Esophagus muscularis mucosa (tissue), 4 donors: ENCODE measurements at regions not wholly inside any gene's neighbourhood (a gene's known extent, or its start where the extent isn't known, plus 50 kb on each side); places are given as distances from the start of the nearest gene placed in this dataset.

Experiments
- DNase-seq: peaks from one replicate; pipeline ENCODE4 v3.0.0-alpha.2; 2017; ENCODE audit errors: extremely low spot score
- H3K27ac ChIP-seq, 4 donors: fragments of 200-600 bp; sonication (generic); replicated peaks in 1 of 4; 1 replicate in 3 of 4; 2 replicates in 1 of 4; pipeline ENCODE4 v1.5.1; 2016 to 2019; ENCODE audit warnings: mild to moderate bottlenecking in 1 of 4
- H3K27me3 ChIP-seq, 4 donors: fragments of 200-600 bp; sonication (generic); one replicate each; pipeline versions ENCODE4 v1.5.1 to v1.6.0; 2016 to 2019
- H3K36me3 ChIP-seq, 4 donors: fragments of 200-600 bp; sonication (generic); one replicate each; pipeline ENCODE4 v1.5.1; 2016 to 2019
- H3K4me1 ChIP-seq, 4 donors: fragments of 200-600 bp; sonication (generic); one replicate each; pipeline ENCODE4 v1.5.1; 2016 to 2019
- H3K4me3 ChIP-seq, 4 donors: fragments of 200-600 bp; sonication (generic); 1 replicate in 2 of 4; 2 replicates in 2 of 4; pipeline ENCODE4 v1.5.1; 2016 to 2019; ENCODE audit warnings: mild to moderate bottlenecking in 4 of 4, moderate library complexity in 1 of 4
- H3K9me3 ChIP-seq, 4 donors: fragments of 200-600 bp; sonication (generic); 1 replicate in 3 of 4; 2 replicates in 1 of 4; pipeline ENCODE4 v1.5.1; 2016 to 2019
- CTCF ChIP-seq, 3 experiments: fragments of 200-600 bp in 2 of 3; fragments of 450-650 bp in 1 of 3; sonication (generic) in 2 of 3; IDR thresholded peaks; one replicate each; pipeline ENCODE4 v1.5.1; 2017 to 2019; ENCODE audit warnings: antibody characterized with exemption in 3 of 3, mild to moderate bottlenecking in 2 of 3, moderate library complexity in 1 of 3
- EP300 ChIP-seq: sonication (generic); formaldehyde crosslinking; IDR thresholded peaks from one replicate; pipeline ENCODE4 v1.6.1; 2017; ENCODE audit warnings: antibody characterized with exemption
- POLR2A ChIP-seq: fragments of 450-650 bp; IDR thresholded peaks from one replicate; pipeline ENCODE4 v1.6.1; 2017; ENCODE audit warnings: antibody characterized with exemption, moderate library complexity, mild to moderate bottlenecking, low read depth
- POLR2AphosphoS5 ChIP-seq, 2 donors: sonication (generic); formaldehyde crosslinking; IDR thresholded peaks; one replicate each; pipeline ENCODE4 v1.6.1; 2017; ENCODE audit warnings: antibody characterized with exemption in 2 of 2
- whole genome bisulfite sequencing: methylation state at CpG from one replicate; pipeline ENCODE4 v1.1.5; 2018; 5-methylcytosine and 5-hydroxymethylcytosine counted together
- intact Hi-C: fragments of 100-400 bp; cut with DNase I; formaldehyde crosslinking; loops from one replicate; pipeline ENCODE4 v1.15.1; 2023

GRCh38 chr12:131380965-131381705 lies 329.8 kb upstream of the SFSWAP start:
- intact Hi-C loops = no loop called here
- TF ChIP-seq EP300 (no peak), POLR2AphosphoS5 (IDR thresholded peaks at IDR 0.05) (no peak), CTCF (IDR thresholded peaks at IDR 0.05) (no peak), POLR2A (no peak)
- WGBS = 52% methylated on average over 23 of the region's 27 CpGs
- no peak overlapping the region for H3K4me3 ChIP-seq
- no peaks in the 10 kb centered on the region for H3K9me3 ChIP-seq
- no peaks in the 10 kb centered on the region for H3K36me3 ChIP-seq
- DNase-seq = no peak
- H3K27me3 ChIP-seq = peaks cover 0 to 81% (median 0%) of the 10 kb centered on the region in 4 donors
- H3K27ac ChIP-seq = no peak overlapping the region
- H3K4me1 ChIP-seq = no peaks in the 10 kb centered on the region

GRCh38 chr12:131381716-131382430 lies 329.0 kb upstream of the SFSWAP start:
- Histone ChIP-seq H3K27me3 (peaks cover 0 to 84% (median 0%) of the 10 kb centered on the region in 4 donors), H3K4me3 (no peak overlapping the region), H3K36me3 (no peaks in the 10 kb centered on the region), H3K9me3 (no peaks in the 10 kb centered on the region), H3K27ac (no peak overlapping the region), H3K4me1 (no peaks in the 10 kb centered on the region)
- TF ChIP-seq POLR2AphosphoS5 (IDR thresholded peaks at IDR 0.05) = no peak
- no peak for TF ChIP-seq CTCF (IDR thresholded peaks at IDR 0.05)
- no peak for TF ChIP-seq POLR2A
- no peak for TF ChIP-seq EP300
- no peak for DNase-seq
- intact Hi-C loops = no loop called here
- 87% methylated on average over 11 of the region's 22 CpGs for WGBS

GRCh38 chr12:131383291-131383690 lies 327.6 kb upstream of the SFSWAP start:
- peaks cover 0 to 92% (median 0%) of the 10 kb centered on the region in 4 donors for H3K27me3 ChIP-seq
- no peaks in the 10 kb centered on the region for H3K9me3 ChIP-seq
- H3K27ac ChIP-seq = no peak overlapping the region
- H3K4me3 ChIP-seq = no peak overlapping the region
- no peaks in the 10 kb centered on the region for H3K4me1 ChIP-seq
- H3K36me3 ChIP-seq = no peaks in the 10 kb centered on the region
- intact Hi-C loops = no loop called here
- 85% methylated on average over 9 of the region's 9 CpGs for WGBS
- no peak for DNase-seq
- TF ChIP-seq POLR2AphosphoS5 (IDR thresholded peaks at IDR 0.05) (no peak), EP300 (no peak), POLR2A (no peak), CTCF (IDR thresholded peaks at IDR 0.05) (no peak)

- H3K27me3 ChIP-seq = peaks cover 0 to 87% (median 0%) of the 10 kb centered on the region in 4 donors
- no peak for DNase-seq
- 43% methylated on average over 15 of the region's 21 CpGs for WGBS
These were observed 326.9 kb upstream of the SFSWAP start for GRCh38 chr12:131383741-131384543.

More at GRCh38 chr12:131383741-131384543, 326.9 kb upstream of the SFSWAP start:
- intact Hi-C loops = no loop called here
- TF ChIP-seq CTCF (IDR thresholded peaks at IDR 0.05) (no peak), EP300 (no peak), POLR2AphosphoS5 (IDR thresholded peaks at IDR 0.05) (no peak), POLR2A (no peak)
- Histone ChIP-seq H3K27ac (no peak overlapping the region), H3K4me3 (no peak overlapping the region), H3K9me3 (no peaks in the 10 kb centered on the region), H3K4me1 (no peaks in the 10 kb centered on the region), H3K36me3 (no peaks in the 10 kb centered on the region)
